Spleen (tissue), 11 donors: ENCODE measurements at regions not wholly inside any gene's neighbourhood (a gene's known extent, or its start where the extent isn't known, plus 50 kb on each side); places are given as distances from the start of the nearest gene placed in this dataset.
"Not testable (repeated sequence)": the region's sequence is repeated elsewhere in the genome, so short reads cannot be mapped to it uniquely, and the experiment has no call there.

ENCODE experiments used
- DNase-seq: peaks from one replicate; pipeline ENCODE4 v3.0.0-alpha.2; 2020
- H3K27ac ChIP-seq, 8 donors: fragments of 200-600 bp; sonication (generic) in 7 of 8; 1 replicate in 4 of 8; 2 replicates in 4 of 8; pipeline versions ENCODE4 v1.5.0 to v1.8.0; 2016 to 2021; ENCODE audit warnings: inconsistent platforms in 4 of 8, mild to moderate bottlenecking in 4 of 8, moderate library complexity in 1 of 8
- H3K27me3 ChIP-seq, 7 donors: fragments of 200-600 bp; sonication (generic) in 6 of 7; replicated peaks in 1 of 7; 1 replicate in 4 of 7; 2 replicates in 3 of 7; pipeline versions ENCODE4 v1.5.0 to v1.8.0; 2016 to 2021; ENCODE audit warnings: inconsistent platforms in 3 of 7, mild to moderate bottlenecking in 1 of 7
- H3K36me3 ChIP-seq, 6 donors: fragments of 200-600 bp; sonication (generic) in 5 of 6; 1 replicate in 4 of 6; 2 replicates in 2 of 6; pipeline versions ENCODE4 v1.5.0 to v1.8.0; 2016 to 2021; ENCODE audit warnings: inconsistent platforms in 2 of 6
- H3K4me1 ChIP-seq, 6 donors: fragments of 200-600 bp; sonication (generic) in 5 of 6; 1 replicate in 3 of 6; 2 replicates in 3 of 6; pipeline versions ENCODE4 v1.5.0 to v1.8.0; 2016 to 2021; ENCODE audit warnings: inconsistent platforms in 3 of 6
- H3K4me3 ChIP-seq, 8 donors: fragments of 200-600 bp; sonication (generic) in 7 of 8; 1 replicate in 4 of 8; 2 replicates in 4 of 8; pipeline versions ENCODE4 v1.5.0 to v1.8.0; 2016 to 2021; ENCODE audit warnings: inconsistent platforms in 4 of 8, mild to moderate bottlenecking in 4 of 8, moderate library complexity in 2 of 8
- H3K9me3 ChIP-seq, 8 donors: fragments of 200-600 bp; sonication (generic) in 7 of 8; 1 replicate in 4 of 8; 2 replicates in 4 of 8; pipeline versions ENCODE4 v1.5.0 to v1.8.0; 2016 to 2021; ENCODE audit warnings: inconsistent platforms in 4 of 8
- CTCF ChIP-seq, 11 experiments: fragments of 200-600 bp in 7 of 11; fragments of 450-650 bp in 4 of 11; sonication (generic) in 4 of 11; IDR thresholded peaks in 8 of 11; conservative IDR thresholded peaks in 3 of 11; 1 replicate in 7 of 11; 2 replicates in 4 of 11; pipeline versions ENCODE4 v1.4.0 to v1.8.0; 2016 to 2021; ENCODE audit warnings: antibody characterized with exemption in 11 of 11, inconsistent platforms in 4 of 11, mild to moderate bottlenecking in 1 of 11
- POLR2A ChIP-seq, 3 donors: fragments of 450-650 bp; IDR thresholded peaks; one replicate each; pipeline ENCODE4 v1.5.1; 2017; ENCODE audit warnings: antibody characterized with exemption in 3 of 3, mild to moderate bottlenecking in 1 of 3
- POLR2AphosphoS5 ChIP-seq, 3 donors: sonication (generic); formaldehyde crosslinking; IDR thresholded peaks; one replicate each; pipeline ENCODE4 v1.5.1; 2017; ENCODE audit warnings: antibody characterized with exemption in 3 of 3
- WGBS, 5 donors: extraction: QIAGEN DNeasy Blood & Tissue Kit in 3 of 5; methylation state at CpG; one replicate each; pipeline versions ENCODE4 v1.1.5 to v1.1.7; 2013 to 2018; 5-methylcytosine and 5-hydroxymethylcytosine counted together
- intact Hi-C: fragments of 100-400 bp; cut with DNase I; formaldehyde crosslinking; loops from one replicate; pipeline ENCODE4 v1.15.0; 2023; ENCODE audit warnings: low total_unique reads
- donor health status: healthy with polysubstance abuse.
- donor health status: DM: no; HTN: no; CAD: no; lungs with moderate emphysema.
- donor health status: DM: no; HTN: no; CAD: no.
- donor health status: Bipolar disorder and iron deficiency.
- donor health status: healthy.
- donor health status: DM: no; HTN: no; CAD: no.
- donor health status: DM: yes; HTN: yes; CAD: no.

GRCh38 chr15:23764716-23765115 lies 77.6 kb upstream of the NDN start:
- H3K36me3 ChIP-seq = no peaks in the 10 kb centered on the region
- no peaks in the 10 kb centered on the region for H3K4me1 ChIP-seq
- WGBS, 5 donors = 74 to 84% (median 79%) methylated on average over 4 of the region's 4 CpGs
- TF ChIP-seq POLR2A (IDR thresholded peaks at IDR 0.05) (no peak), CTCF (IDR thresholded peaks at IDR 0.05 in 8 of 11, conservative IDR thresholded peaks at IDR 0.05 in 3 of 11) (no peak), POLR2AphosphoS5 (IDR thresholded peaks at IDR 0.05) (no peak)
- no peak overlapping the region for H3K27ac ChIP-seq
- DNase-seq = no peak
- peaks cover 0 to 81% (median 21%) of the 10 kb centered on the region in 8 donors for H3K9me3 ChIP-seq
- intact Hi-C loops = no loop called here
- no peak overlapping the region for H3K4me3 ChIP-seq
- H3K27me3 ChIP-seq = no peaks in the 10 kb centered on the region

DNA sequence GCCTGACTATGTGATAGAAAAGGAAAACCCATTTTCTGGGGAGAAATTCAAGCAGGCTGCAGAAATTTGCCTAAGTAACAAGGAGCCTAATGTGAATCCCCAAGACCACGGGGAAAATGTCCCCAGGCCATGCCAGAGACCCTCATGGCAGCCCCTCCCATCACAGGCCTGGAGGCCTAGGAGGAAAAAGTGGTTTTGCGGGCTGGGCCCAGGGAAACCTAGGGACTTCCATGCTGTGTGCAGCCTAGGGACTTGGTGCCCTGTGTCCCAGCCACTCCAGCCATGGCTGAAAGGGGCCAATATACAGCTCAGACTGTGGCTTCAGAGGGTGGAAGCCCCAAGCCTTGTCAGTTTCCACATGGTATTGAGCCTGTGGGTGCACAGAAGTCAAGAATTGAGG lies 79.7 kb upstream of the NDN start:
- DNase-seq, H3K27me3 ChIP-seq, intact Hi-C loops, H3K36me3 ChIP-seq, H3K27ac ChIP-seq, H3K4me3 ChIP-seq, H3K4me1 ChIP-seq: not testable (repeated sequence)
- WGBS, 5 donors = 53 to 70% (median 67%) methylated on average over 2 of the region's 2 CpGs
- peaks cover 0 to 87% (median 31%) of the 10 kb centered on the region in 8 donors for H3K9me3 ChIP-seq

- Histone ChIP-seq H3K9me3 (peaks cover 0 to 39% (median 16%) of the 10 kb centered on the region in 8 donors), H3K27ac (no peak overlapping the region), H3K4me1 (no peaks in the 10 kb centered on the region), H3K36me3 (no peaks in the 10 kb centered on the region), H3K27me3 (no peaks in the 10 kb centered on the region), H3K4me3 (no peak overlapping the region)
- TF ChIP-seq POLR2AphosphoS5 (IDR thresholded peaks at IDR 0.05) (no peak), CTCF (IDR thresholded peaks at IDR 0.05 in 8 of 11, conservative IDR thresholded peaks at IDR 0.05 in 3 of 11) (no peak), POLR2A (IDR thresholded peaks at IDR 0.05) (no peak)
- no peak for DNase-seq
- intact Hi-C loops = no loop called here
Observed at GRCh38 chr15:23773093-23773492, 86.0 kb upstream of the NDN start.

DNA sequence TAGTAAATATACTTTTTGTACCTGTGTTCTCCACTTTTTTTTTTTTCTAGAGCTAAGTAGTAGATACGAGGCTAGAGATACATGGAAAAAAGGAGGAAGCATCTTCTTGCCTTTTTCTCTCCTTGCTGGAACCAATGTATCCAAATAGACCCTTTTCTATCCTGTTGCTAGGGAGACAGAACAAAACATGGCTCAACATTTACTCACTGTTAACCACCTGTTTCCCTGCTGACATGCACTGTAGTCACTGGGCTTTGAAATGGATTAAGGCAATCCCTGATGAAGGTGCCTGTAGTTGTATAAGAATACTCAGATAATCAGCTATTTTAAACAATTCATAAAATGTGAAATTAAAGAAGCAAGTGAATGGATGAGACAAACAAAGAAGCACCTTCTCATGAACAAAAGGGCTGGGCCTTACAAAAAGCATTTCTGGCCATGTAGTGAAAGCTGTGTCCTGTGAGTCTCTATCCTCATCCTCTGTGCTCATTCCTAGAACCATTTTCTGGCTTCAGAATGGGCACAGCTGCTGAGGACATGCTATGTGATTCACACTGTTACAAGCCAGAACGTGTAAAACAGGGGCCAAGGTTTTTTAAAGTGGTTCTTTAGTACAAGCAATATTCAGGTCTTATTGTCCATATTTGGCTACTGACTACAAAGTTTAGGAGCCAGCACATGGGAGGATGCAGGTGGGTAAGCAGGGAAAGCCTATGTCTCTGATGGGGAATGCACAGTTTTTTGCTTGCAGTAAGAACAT lies 100.4 kb upstream of the NDN start:
- Histone ChIP-seq H3K36me3 (no peaks in the 10 kb centered on the region), H3K27ac (no peak overlapping the region), H3K4me3 (no peak overlapping the region), H3K27me3 (no peaks in the 10 kb centered on the region), H3K9me3 (peaks cover 0 to 21% (median 0%) of the 10 kb centered on the region in 8 donors), H3K4me1 (no peaks in the 10 kb centered on the region)
- WGBS, 5 donors = 22 to 45% (median 32%) methylated on average over 2 of the region's 2 CpGs
- no peak for DNase-seq
- TF ChIP-seq POLR2AphosphoS5 (IDR thresholded peaks at IDR 0.05) = no peak
- no peak for TF ChIP-seq CTCF (IDR thresholded peaks at IDR 0.05 in 8 of 11, conservative IDR thresholded peaks at IDR 0.05 in 3 of 11)
- TF ChIP-seq POLR2A (IDR thresholded peaks at IDR 0.05) = no peak
- intact Hi-C loops = no loop called here
